ENCODE measurements at regions not wholly inside any gene's neighbourhood (a gene's known extent, or its start where the extent isn't known, plus 50 kb on each side); places are given as distances from the start of the nearest gene placed in this dataset.

DNA sequence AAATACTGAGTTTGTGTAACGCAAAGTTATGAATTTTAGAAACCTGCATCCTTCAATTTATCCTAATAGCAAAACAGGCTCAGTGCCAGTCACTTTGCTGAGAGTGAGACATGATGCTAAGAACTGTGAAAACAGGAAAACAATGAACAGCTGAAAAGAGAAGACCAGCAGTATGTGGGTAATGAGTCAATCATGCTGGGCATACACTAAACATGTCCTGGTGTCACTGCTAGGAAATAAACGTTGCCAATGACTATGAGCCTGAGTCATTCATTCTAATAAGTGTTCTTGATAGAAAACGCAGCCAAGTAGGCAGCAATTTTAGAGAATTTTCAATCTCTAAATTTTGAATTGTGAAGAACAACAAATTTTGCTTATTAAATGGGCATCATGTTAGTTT lies 237.3 kb downstream of the GALR1 start:
- Histone ChIP-seq H3K27me3 (ENCODE audit: control insufficient read depth in 1 of 2, insufficient read depth in 2 of 2, low read length in 2 of 2) (no peaks in the 10 kb centered on the region), H3K4me1 (ENCODE audit: control insufficient read depth in 2 of 2, insufficient read depth in 2 of 2, low read length in 1 of 2) (no peaks in the 10 kb centered on the region), H3K27ac (ENCODE audit: low read depth in 2 of 2, low read length in 1 of 2) (no peak overlapping the region), H3K36me3 (ENCODE audit: control insufficient read depth in 2 of 2, insufficient read depth in 2 of 2, low read length in 1 of 2) (no peaks in the 10 kb centered on the region), H3K4me3 (ENCODE audit: low read depth in 1 of 2, low read length in 2 of 2) (no peak overlapping the region), H3K9me3 (ENCODE audit: control insufficient read depth in 2 of 2, insufficient read depth in 1 of 2, low read depth in 1 of 2, low read length in 1 of 2) (peaks cover 4 to 5% of the 10 kb centered on the region in 2 donors)
- WGBS, 2 donors = 75 to 80% methylated on average over 3 of the region's 3 CpGs

DNA sequence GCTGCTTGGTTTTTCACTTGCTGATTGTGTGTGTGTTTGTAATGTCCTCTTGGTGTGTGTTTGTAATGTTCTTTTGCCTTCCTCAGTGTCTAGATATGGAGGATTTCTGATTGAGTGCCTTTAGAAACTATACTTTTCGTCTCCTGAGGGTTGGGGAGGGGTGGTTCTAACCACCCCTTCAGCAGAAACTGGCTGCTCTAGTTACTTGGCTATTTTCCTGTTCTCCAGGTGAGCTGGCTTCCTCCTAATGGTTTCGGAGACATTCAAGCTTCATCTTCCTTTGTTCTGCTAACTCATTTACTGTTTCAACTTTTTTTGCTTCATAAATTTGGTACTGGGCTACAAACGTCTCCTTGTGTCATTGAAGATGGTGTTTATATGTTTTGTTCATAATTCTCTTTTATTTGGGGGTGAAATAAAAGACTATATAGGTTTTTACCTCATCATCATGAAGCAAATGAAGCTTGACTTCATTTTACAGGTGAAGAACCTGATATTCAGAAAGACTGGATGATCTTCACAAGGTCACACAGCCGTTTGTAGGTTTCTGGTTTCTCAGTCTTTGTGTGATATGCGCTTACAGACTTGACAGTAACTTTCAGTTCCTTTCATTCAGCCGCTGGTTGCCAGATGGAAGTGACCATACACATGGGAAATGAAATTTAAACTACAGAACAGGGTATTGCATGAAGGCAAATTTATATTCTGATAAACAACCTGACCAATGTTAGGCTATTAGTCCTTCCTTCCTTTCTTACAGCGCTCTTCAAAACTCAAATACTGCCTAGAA lies 238.5 kb downstream of the GALR1 start:
- Histone ChIP-seq H3K4me3 (ENCODE audit: low read depth in 1 of 2, low read length in 2 of 2) (no peak overlapping the region), H3K4me1 (ENCODE audit: control insufficient read depth in 2 of 2, insufficient read depth in 2 of 2, low read length in 1 of 2) (no peaks in the 10 kb centered on the region), H3K36me3 (ENCODE audit: control insufficient read depth in 2 of 2, insufficient read depth in 2 of 2, low read length in 1 of 2) (no peaks in the 10 kb centered on the region), H3K27ac (ENCODE audit: low read depth in 2 of 2, low read length in 1 of 2) (no peak overlapping the region), H3K9me3 (ENCODE audit: control insufficient read depth in 2 of 2, insufficient read depth in 1 of 2, low read depth in 1 of 2, low read length in 1 of 2) (peaks cover 4 to 5% of the 10 kb centered on the region in 2 donors), H3K27me3 (ENCODE audit: control insufficient read depth in 1 of 2, insufficient read depth in 2 of 2, low read length in 2 of 2) (no peaks in the 10 kb centered on the region)
- 68 to 74% methylated on average over 7 of the region's 7 CpGs for WGBS, 2 donors

- Histone ChIP-seq H3K9me3 (ENCODE audit: control insufficient read depth in 2 of 2, insufficient read depth in 1 of 2, low read depth in 1 of 2, low read length in 1 of 2) (no peaks in the 10 kb centered on the region), H3K27me3 (ENCODE audit: control insufficient read depth in 1 of 2, insufficient read depth in 2 of 2, low read length in 2 of 2) (no peaks in the 10 kb centered on the region), H3K36me3 (ENCODE audit: control insufficient read depth in 2 of 2, insufficient read depth in 2 of 2, low read length in 1 of 2) (no peaks in the 10 kb centered on the region), H3K4me1 (ENCODE audit: control insufficient read depth in 2 of 2, insufficient read depth in 2 of 2, low read length in 1 of 2) (no peaks in the 10 kb centered on the region), H3K27ac (ENCODE audit: low read depth in 2 of 2, low read length in 1 of 2) (no peak overlapping the region), H3K4me3 (ENCODE audit: low read depth in 1 of 2, low read length in 2 of 2) (no peak overlapping the region)
- 75 to 82% methylated on average over 5 of the region's 5 CpGs for WGBS, 2 donors
Observed at GRCh38 chr18:77495079-77495478, 245.4 kb downstream of the GALR1 start.

DNA sequence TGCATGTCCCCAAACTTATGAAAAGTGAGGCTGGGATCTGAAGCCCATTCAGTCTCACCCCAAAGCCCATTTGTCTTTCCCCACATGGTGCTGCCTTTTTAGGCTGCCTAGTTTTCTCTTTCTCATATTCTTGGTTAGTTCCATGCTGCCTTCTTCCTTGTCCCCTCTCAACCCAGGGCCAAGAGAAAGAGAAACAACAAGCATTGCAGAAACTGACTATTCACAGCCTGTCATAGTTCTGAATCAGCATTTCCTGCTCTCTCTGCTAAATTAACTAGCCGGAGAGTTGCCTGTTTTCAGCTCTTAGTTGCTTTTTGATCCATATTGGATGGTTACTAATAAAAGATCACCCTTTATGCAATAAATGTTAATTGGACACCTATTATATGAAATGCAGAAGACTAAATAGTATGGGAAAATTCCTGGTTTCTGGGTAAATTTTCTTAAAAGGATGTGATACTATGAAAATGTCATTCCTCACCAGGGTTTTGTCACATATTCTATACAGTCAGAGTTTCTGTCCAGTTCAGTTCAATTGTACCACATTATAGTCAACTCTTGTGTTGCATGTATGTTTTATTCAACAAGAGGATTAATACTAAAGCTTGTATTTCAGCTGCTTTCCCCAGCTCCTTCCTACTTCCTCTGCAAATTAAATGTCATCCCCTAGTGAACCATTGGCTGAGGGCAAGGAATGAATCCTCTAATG lies 246.5 kb downstream of the GALR1 start:
- Histone ChIP-seq H3K4me1 (ENCODE audit: control insufficient read depth in 2 of 2, insufficient read depth in 2 of 2, low read length in 1 of 2) (no peaks in the 10 kb centered on the region), H3K27me3 (ENCODE audit: control insufficient read depth in 1 of 2, insufficient read depth in 2 of 2, low read length in 2 of 2) (no peaks in the 10 kb centered on the region), H3K36me3 (ENCODE audit: control insufficient read depth in 2 of 2, insufficient read depth in 2 of 2, low read length in 1 of 2) (no peaks in the 10 kb centered on the region), H3K9me3 (ENCODE audit: control insufficient read depth in 2 of 2, insufficient read depth in 1 of 2, low read depth in 1 of 2, low read length in 1 of 2) (no peaks in the 10 kb centered on the region), H3K4me3 (ENCODE audit: low read depth in 1 of 2, low read length in 2 of 2) (no peak overlapping the region), H3K27ac (ENCODE audit: low read depth in 2 of 2, low read length in 1 of 2) (no peak overlapping the region)
- WGBS, 2 donors = 58% methylated on average over 1 of the region's 1 CpG

GRCh38 chr18:77501266-77501665 lies 251.6 kb downstream of the GALR1 start:
- H3K9me3 ChIP-seq (ENCODE audit: control insufficient read depth in 2 of 2, insufficient read depth in 1 of 2, low read depth in 1 of 2, low read length in 1 of 2) = peaks cover 0 to 3% of the 10 kb centered on the region in 2 donors
- no peaks in the 10 kb centered on the region for H3K36me3 ChIP-seq (ENCODE audit: control insufficient read depth in 2 of 2, insufficient read depth in 2 of 2, low read length in 1 of 2)
- WGBS, 2 donors = 48 to 71% methylated on average over 2 of the region's 2 CpGs
- peaks cover 0 to 2% of the 10 kb centered on the region in 2 donors for H3K27me3 ChIP-seq (ENCODE audit: control insufficient read depth in 1 of 2, insufficient read depth in 2 of 2, low read length in 2 of 2)
- no peak overlapping the region for H3K4me3 ChIP-seq (ENCODE audit: low read depth in 1 of 2, low read length in 2 of 2)
- no peaks in the 10 kb centered on the region for H3K4me1 ChIP-seq (ENCODE audit: control insufficient read depth in 2 of 2, insufficient read depth in 2 of 2, low read length in 1 of 2)
- H3K27ac ChIP-seq (ENCODE audit: low read depth in 2 of 2, low read length in 1 of 2) = no peak overlapping the region

DNA sequence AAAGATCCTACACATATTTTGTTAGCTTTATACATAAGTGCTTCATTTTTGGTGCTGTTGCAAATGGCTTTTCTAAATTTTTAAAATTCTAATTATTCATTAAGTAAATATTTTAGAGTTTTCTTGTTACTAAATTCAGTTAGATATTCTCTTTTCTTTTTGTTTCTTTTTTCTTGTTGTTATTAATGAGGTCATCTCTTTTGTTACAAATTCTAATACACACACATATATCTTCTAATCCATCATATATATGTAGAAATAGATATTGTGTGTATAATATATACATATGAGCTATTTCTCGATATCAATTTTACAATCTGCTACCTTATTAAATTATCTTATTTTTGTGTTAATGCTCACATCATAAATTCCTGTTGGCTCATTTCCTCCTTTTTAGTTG lies 255.9 kb downstream of the GALR1 start:
- Histone ChIP-seq H3K9me3 (ENCODE audit: control insufficient read depth in 2 of 2, insufficient read depth in 1 of 2, low read depth in 1 of 2, low read length in 1 of 2) (peaks cover 0 to 3% of the 10 kb centered on the region in 2 donors), H3K4me1 (ENCODE audit: control insufficient read depth in 2 of 2, insufficient read depth in 2 of 2, low read length in 1 of 2) (no peaks in the 10 kb centered on the region), H3K27me3 (ENCODE audit: control insufficient read depth in 1 of 2, insufficient read depth in 2 of 2, low read length in 2 of 2) (peaks cover 0 to 2% of the 10 kb centered on the region in 2 donors), H3K4me3 (ENCODE audit: low read depth in 1 of 2, low read length in 2 of 2) (no peak overlapping the region), H3K27ac (ENCODE audit: low read depth in 2 of 2, low read length in 1 of 2) (no peak overlapping the region), H3K36me3 (ENCODE audit: control insufficient read depth in 2 of 2, insufficient read depth in 2 of 2, low read length in 1 of 2) (no peaks in the 10 kb centered on the region)
- 95 to 98% methylated on average over 1 of the region's 1 CpG for WGBS, 2 donors

- no peak overlapping the region for H3K27ac ChIP-seq (ENCODE audit: low read depth in 2 of 2, low read length in 1 of 2)
- H3K27me3 ChIP-seq (ENCODE audit: control insufficient read depth in 1 of 2, insufficient read depth in 2 of 2, low read length in 2 of 2) = no peaks in the 10 kb centered on the region
- no peaks in the 10 kb centered on the region for H3K4me1 ChIP-seq (ENCODE audit: control insufficient read depth in 2 of 2, insufficient read depth in 2 of 2, low read length in 1 of 2)
- H3K9me3 ChIP-seq (ENCODE audit: control insufficient read depth in 2 of 2, insufficient read depth in 1 of 2, low read depth in 1 of 2, low read length in 1 of 2) = no peaks in the 10 kb centered on the region
- no peak overlapping the region for H3K4me3 ChIP-seq (ENCODE audit: low read depth in 1 of 2, low read length in 2 of 2)
- H3K36me3 ChIP-seq (ENCODE audit: control insufficient read depth in 2 of 2, insufficient read depth in 2 of 2, low read length in 1 of 2) = no peaks in the 10 kb centered on the region
- 83 to 85% methylated on average over 5 of the region's 5 CpGs for WGBS, 2 donors
Observed at GRCh38 chr18:77512152-77512551, 262.5 kb downstream of the GALR1 start.

DNA sequence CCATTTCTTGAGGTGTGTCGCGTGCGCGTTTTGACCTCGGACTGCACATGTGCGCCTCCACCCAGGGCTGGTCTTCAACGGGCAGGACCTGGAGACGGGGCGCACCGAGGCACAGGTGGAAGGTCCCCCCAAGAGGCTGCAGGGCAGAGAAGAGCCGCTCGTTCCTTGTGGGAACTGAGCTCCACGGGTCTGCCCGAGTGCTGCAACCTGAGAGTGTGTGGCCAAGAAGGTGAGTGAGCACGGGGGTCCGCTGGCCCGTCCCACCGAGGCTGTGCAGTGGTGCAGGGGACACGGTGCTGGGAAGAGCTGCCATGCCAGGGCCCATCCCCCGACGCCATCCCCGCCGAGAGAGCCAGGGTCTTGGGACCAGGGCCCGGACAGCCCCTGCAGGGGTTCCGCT lies 268.3 kb downstream of the GALR1 start:
- H3K4me1 ChIP-seq (ENCODE audit: control insufficient read depth in 2 of 2, insufficient read depth in 2 of 2, low read length in 1 of 2) = no peaks in the 10 kb centered on the region
- 87 to 93% methylated on average over 23 to 25 of the region's 25 CpGs for WGBS, 2 donors
- no peak overlapping the region for H3K4me3 ChIP-seq (ENCODE audit: low read depth in 1 of 2, low read length in 2 of 2)
- H3K9me3 ChIP-seq (ENCODE audit: control insufficient read depth in 2 of 2, insufficient read depth in 1 of 2, low read depth in 1 of 2, low read length in 1 of 2) = peaks cover 0 to 9% of the 10 kb centered on the region in 2 donors
- no peaks in the 10 kb centered on the region for H3K27me3 ChIP-seq (ENCODE audit: control insufficient read depth in 1 of 2, insufficient read depth in 2 of 2, low read length in 2 of 2)
- no peaks in the 10 kb centered on the region for H3K36me3 ChIP-seq (ENCODE audit: control insufficient read depth in 2 of 2, insufficient read depth in 2 of 2, low read length in 1 of 2)
- H3K27ac ChIP-seq (ENCODE audit: low read depth in 2 of 2, low read length in 1 of 2) = no peak overlapping the region

DNA sequence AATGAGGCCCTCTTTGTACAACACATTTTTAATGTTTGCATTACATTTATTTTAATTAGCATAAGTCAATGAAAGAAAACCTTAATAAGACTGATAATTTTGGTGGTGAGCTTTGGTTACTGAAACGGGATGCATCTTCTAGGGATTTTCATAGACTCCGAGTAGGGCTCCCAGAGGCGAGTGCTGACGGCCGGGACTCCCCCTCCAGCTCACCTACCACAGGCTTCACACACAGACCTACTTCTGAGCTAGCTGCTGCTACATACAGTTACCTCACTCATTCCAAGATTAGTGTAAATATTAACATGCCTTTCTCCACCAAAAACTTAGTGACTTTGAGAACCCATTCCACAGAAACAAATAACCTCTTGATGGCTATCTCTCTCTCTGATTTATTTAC lies 271.1 kb downstream of the GALR1 start:
- Histone ChIP-seq H3K4me3 (ENCODE audit: low read depth in 1 of 2, low read length in 2 of 2) (no peak overlapping the region), H3K9me3 (ENCODE audit: control insufficient read depth in 2 of 2, insufficient read depth in 1 of 2, low read depth in 1 of 2, low read length in 1 of 2) (peaks cover 0 to 9% of the 10 kb centered on the region in 2 donors), H3K27me3 (ENCODE audit: control insufficient read depth in 1 of 2, insufficient read depth in 2 of 2, low read length in 2 of 2) (no peaks in the 10 kb centered on the region), H3K36me3 (ENCODE audit: control insufficient read depth in 2 of 2, insufficient read depth in 2 of 2, low read length in 1 of 2) (no peaks in the 10 kb centered on the region), H3K27ac (ENCODE audit: low read depth in 2 of 2, low read length in 1 of 2) (no peak overlapping the region), H3K4me1 (ENCODE audit: control insufficient read depth in 2 of 2, insufficient read depth in 2 of 2, low read length in 1 of 2) (no peaks in the 10 kb centered on the region)
- 85 to 87% methylated on average over 5 of the region's 5 CpGs for WGBS, 2 donors
